ENCODE measurements at regions not wholly inside any gene's neighbourhood (a gene's known extent, or its start where the extent isn't known, plus 50 kb on each side); places are given as distances from the start of the nearest gene placed in this dataset.

DNA sequence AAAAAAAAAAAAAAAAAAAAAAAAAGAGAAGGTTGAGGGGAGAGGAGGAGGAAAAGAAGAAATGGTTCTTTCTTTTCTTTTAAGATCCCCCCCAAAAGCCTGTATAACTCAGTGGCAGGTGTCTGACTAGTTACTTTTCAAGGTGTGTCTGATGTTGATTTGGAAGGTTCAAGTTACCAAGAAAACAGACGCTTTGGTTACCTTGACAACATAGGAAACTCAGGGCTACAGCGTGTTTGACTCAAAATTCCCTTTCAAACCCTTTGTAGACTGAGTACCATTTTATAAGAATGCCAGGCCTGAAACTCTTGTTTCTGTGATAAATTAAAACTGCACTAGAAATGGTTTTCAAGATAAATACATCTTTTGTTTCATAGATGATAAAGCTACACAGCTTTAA, 286.8 kb downstream of the SKIDA1 start:
- Histone ChIP-seq H3K36me3 (ENCODE audit: insufficient read depth, insufficient read length, low read length) (no peaks in the 10 kb centered on the region), H3K9ac (ENCODE audit: insufficient read length, low read depth) (no peak overlapping the region), H3K4me3 (ENCODE audit: insufficient read length, low read depth) (no peak overlapping the region), H3K9me3 (ENCODE audit: insufficient read depth, low read length) (no peaks in the 10 kb centered on the region), H3K4me1 (ENCODE audit: insufficient read depth, insufficient read length) (no peaks in the 10 kb centered on the region), H3K27me3 (ENCODE audit: insufficient read depth, insufficient read length) (no peaks in the 10 kb centered on the region)
- TF ChIP-seq YY1 (IDR thresholded peaks at IDR 0.05; ENCODE audit: insufficient read depth, insufficient read length) (no peak), ZNF274 (IDR thresholded peaks at IDR 0.05; ENCODE audit: low read depth, low read length) (no peak), SUZ12 (IDR thresholded peaks at IDR 0.05; ENCODE audit: extremely low read depth, insufficient read depth, insufficient read length) (no peak)
- no peak for DNase-seq (ENCODE audit: low read depth, low spot score)

GRCh38 chr10:21238044-21238443, 287.4 kb downstream of the SKIDA1 start:
- TF ChIP-seq SUZ12 (IDR thresholded peaks at IDR 0.05; ENCODE audit: extremely low read depth, insufficient read depth, insufficient read length) (no peak), ZNF274 (IDR thresholded peaks at IDR 0.05; ENCODE audit: low read depth, low read length) (no peak), YY1 (IDR thresholded peaks at IDR 0.05; ENCODE audit: insufficient read depth, insufficient read length) (no peak)
- H3K4me3 ChIP-seq (ENCODE audit: insufficient read length, low read depth): no peak overlapping the region
- H3K36me3 ChIP-seq (ENCODE audit: insufficient read depth, insufficient read length, low read length): no peaks in the 10 kb centered on the region

GRCh38 chr10:21234761-21235160, 290.7 kb downstream of the SKIDA1 start:
- DNase-seq (ENCODE audit: low read depth, low spot score): no peak
- H3K9ac ChIP-seq (ENCODE audit: insufficient read length, low read depth): no peak overlapping the region
- no peaks in the 10 kb centered on the region for H3K4me1 ChIP-seq (ENCODE audit: insufficient read depth, insufficient read length)
- H3K27me3 ChIP-seq (ENCODE audit: insufficient read depth, insufficient read length): no peaks in the 10 kb centered on the region
- peaks cover 8% of the 10 kb centered on the region; the same call in 1 of the 2 replicates for H3K9me3 ChIP-seq (ENCODE audit: insufficient read depth, low read length)
- TF ChIP-seq YY1 (IDR thresholded peaks at IDR 0.05; ENCODE audit: insufficient read depth, insufficient read length) (no peak), ZNF274 (IDR thresholded peaks at IDR 0.05; ENCODE audit: low read depth, low read length) (no peak), SUZ12 (IDR thresholded peaks at IDR 0.05; ENCODE audit: extremely low read depth, insufficient read depth, insufficient read length) (no peak)
- H3K36me3 ChIP-seq (ENCODE audit: insufficient read depth, insufficient read length, low read length): no peaks in the 10 kb centered on the region
- H3K4me3 ChIP-seq (ENCODE audit: insufficient read length, low read depth): no peak overlapping the region

More at GRCh38 chr10:21238044-21238443, 287.4 kb downstream of the SKIDA1 start:
- Histone ChIP-seq H3K9ac (ENCODE audit: insufficient read length, low read depth) (no peak overlapping the region), H3K27me3 (ENCODE audit: insufficient read depth, insufficient read length) (no peaks in the 10 kb centered on the region), H3K9me3 (ENCODE audit: insufficient read depth, low read length) (0 out of 2 replicates have a peak, but pooled peaks cover under 1% of the 10 kb centered on the region), H3K4me1 (ENCODE audit: insufficient read depth, insufficient read length) (no peaks in the 10 kb centered on the region)
- no peak for DNase-seq (ENCODE audit: low read depth, low spot score)

DNA sequence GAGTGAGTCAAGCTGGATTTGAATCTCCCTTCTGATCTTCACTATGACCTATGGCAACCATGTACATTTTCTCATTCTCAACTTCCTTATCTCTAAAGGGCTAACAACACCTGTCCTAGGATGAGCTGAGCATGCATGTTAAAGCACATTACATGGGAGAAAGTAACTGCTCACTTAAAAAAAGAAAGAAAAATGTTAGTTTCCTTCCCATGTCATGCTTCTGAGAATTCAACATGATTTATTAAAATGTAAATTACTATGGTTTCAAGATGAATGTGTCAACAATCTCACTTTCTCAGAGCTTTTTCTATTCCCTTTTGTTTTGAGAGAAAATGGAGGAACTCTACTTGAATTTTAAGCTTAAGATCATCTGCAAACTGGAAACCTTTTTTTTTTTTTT, 295.3 kb downstream of the SKIDA1 start:
- TF ChIP-seq ZNF274 (IDR thresholded peaks at IDR 0.05; ENCODE audit: low read depth, low read length) (no peak), SUZ12 (IDR thresholded peaks at IDR 0.05; ENCODE audit: extremely low read depth, insufficient read depth, insufficient read length) (no peak), YY1 (IDR thresholded peaks at IDR 0.05; ENCODE audit: insufficient read depth, insufficient read length) (no peak)
- Histone ChIP-seq H3K36me3 (ENCODE audit: insufficient read depth, insufficient read length, low read length) (peaks cover 4% of the 10 kb centered on the region), H3K4me1 (ENCODE audit: insufficient read depth, insufficient read length) (no peaks in the 10 kb centered on the region), H3K27me3 (ENCODE audit: insufficient read depth, insufficient read length) (no peaks in the 10 kb centered on the region), H3K4me3 (ENCODE audit: insufficient read length, low read depth) (no peak overlapping the region), H3K9me3 (ENCODE audit: insufficient read depth, low read length) (peaks cover 11% of the 10 kb centered on the region; the same call in 1 of the 2 replicates), H3K9ac (ENCODE audit: insufficient read length, low read depth) (no peak overlapping the region)
- DNase-seq (ENCODE audit: low read depth, low spot score): no peak

- Histone ChIP-seq H3K36me3 (ENCODE audit: insufficient read depth, insufficient read length, low read length) (no peaks in the 10 kb centered on the region), H3K9me3 (ENCODE audit: insufficient read depth, low read length) (no peaks in the 10 kb centered on the region), H3K27me3 (ENCODE audit: insufficient read depth, insufficient read length) (no peaks in the 10 kb centered on the region), H3K9ac (ENCODE audit: insufficient read length, low read depth) (no peak overlapping the region), H3K4me1 (ENCODE audit: insufficient read depth, insufficient read length) (no peaks in the 10 kb centered on the region), H3K4me3 (ENCODE audit: insufficient read length, low read depth) (no peak overlapping the region)
- TF ChIP-seq YY1 (IDR thresholded peaks at IDR 0.05; ENCODE audit: insufficient read depth, insufficient read length) (no peak), ZNF274 (IDR thresholded peaks at IDR 0.05; ENCODE audit: low read depth, low read length) (no peak), SUZ12 (IDR thresholded peaks at IDR 0.05; ENCODE audit: extremely low read depth, insufficient read depth, insufficient read length) (no peak)
- DNase-seq (ENCODE audit: low read depth, low spot score): no peak
These were observed 307.6 kb downstream of the SKIDA1 start for GRCh38 chr10:21217748-21218367.

DNA sequence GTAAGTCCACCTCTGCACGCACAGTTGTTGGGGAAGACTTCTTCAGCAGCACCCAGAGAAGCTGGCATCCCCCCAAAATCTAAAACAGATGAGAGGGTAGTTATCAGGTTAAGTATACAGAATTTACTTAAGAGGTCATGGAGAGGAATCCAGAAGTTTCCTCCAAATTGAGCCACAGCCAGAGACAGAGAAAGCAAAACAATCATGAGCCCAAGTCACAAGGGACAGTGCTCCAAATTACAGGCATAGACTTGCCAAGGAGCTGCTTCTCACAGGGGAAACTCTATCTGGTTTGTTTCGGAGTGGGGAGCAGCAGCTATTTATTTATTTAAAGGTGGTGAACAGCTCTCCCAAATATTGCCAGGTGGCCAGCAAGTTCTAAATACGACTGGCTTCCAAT, 308.4 kb downstream of the SKIDA1 start:
- TF ChIP-seq YY1 (IDR thresholded peaks at IDR 0.05; ENCODE audit: insufficient read depth, insufficient read length) (no peak), ZNF274 (IDR thresholded peaks at IDR 0.05; ENCODE audit: low read depth, low read length) (no peak), SUZ12 (IDR thresholded peaks at IDR 0.05; ENCODE audit: extremely low read depth, insufficient read depth, insufficient read length) (no peak)

GRCh38 chr10:21214329-21214728, 311.2 kb downstream of the SKIDA1 start:
- DNase-seq (ENCODE audit: low read depth, low spot score): no peak

More for the DNA sequence above, 308.4 kb downstream of the SKIDA1 start:
- DNase-seq (ENCODE audit: low read depth, low spot score): no peak
- H3K4me3 ChIP-seq (ENCODE audit: insufficient read length, low read depth): no peak overlapping the region
- no peaks in the 10 kb centered on the region for H3K4me1 ChIP-seq (ENCODE audit: insufficient read depth, insufficient read length)
- no peaks in the 10 kb centered on the region for H3K27me3 ChIP-seq (ENCODE audit: insufficient read depth, insufficient read length)
- H3K9ac ChIP-seq (ENCODE audit: insufficient read length, low read depth): no peak overlapping the region
- H3K36me3 ChIP-seq (ENCODE audit: insufficient read depth, insufficient read length, low read length): no peaks in the 10 kb centered on the region
- no peaks in the 10 kb centered on the region for H3K9me3 ChIP-seq (ENCODE audit: insufficient read depth, low read length)

More at GRCh38 chr10:21214329-21214728, 311.2 kb downstream of the SKIDA1 start:
- H3K4me1 ChIP-seq (ENCODE audit: insufficient read depth, insufficient read length): no peaks in the 10 kb centered on the region
- H3K27me3 ChIP-seq (ENCODE audit: insufficient read depth, insufficient read length): no peaks in the 10 kb centered on the region
- TF ChIP-seq YY1 (IDR thresholded peaks at IDR 0.05; ENCODE audit: insufficient read depth, insufficient read length) (no peak), SUZ12 (IDR thresholded peaks at IDR 0.05; ENCODE audit: extremely low read depth, insufficient read depth, insufficient read length) (no peak), ZNF274 (IDR thresholded peaks at IDR 0.05; ENCODE audit: low read depth, low read length) (no peak)
- no peaks in the 10 kb centered on the region for H3K36me3 ChIP-seq (ENCODE audit: insufficient read depth, insufficient read length, low read length)
- H3K9me3 ChIP-seq (ENCODE audit: insufficient read depth, low read length): no peaks in the 10 kb centered on the region
- H3K9ac ChIP-seq (ENCODE audit: insufficient read length, low read depth): no peak overlapping the region
- H3K4me3 ChIP-seq (ENCODE audit: insufficient read length, low read depth): no peak overlapping the region

All from NT2/D1 (cell line).